NCI-H748 (cell line): ENCODE measurements at regions not wholly inside any gene's neighbourhood (a gene's known extent, or its start where the extent isn't known, plus 50 kb on each side); places are given as distances from the start of the nearest gene placed in this dataset.

ENCODE experiments used
- DNase-seq: peaks from one replicate; lab custom pipeline; 2025; ENCODE audit not compliant: unreplicated experiment; lab: John Stamatoyannopoulos, UW

- no peak for DNase-seq
Measured at GRCh38 chr12:130216031-130216430, 53.8 kb downstream of the FZD10 start.

DNA sequence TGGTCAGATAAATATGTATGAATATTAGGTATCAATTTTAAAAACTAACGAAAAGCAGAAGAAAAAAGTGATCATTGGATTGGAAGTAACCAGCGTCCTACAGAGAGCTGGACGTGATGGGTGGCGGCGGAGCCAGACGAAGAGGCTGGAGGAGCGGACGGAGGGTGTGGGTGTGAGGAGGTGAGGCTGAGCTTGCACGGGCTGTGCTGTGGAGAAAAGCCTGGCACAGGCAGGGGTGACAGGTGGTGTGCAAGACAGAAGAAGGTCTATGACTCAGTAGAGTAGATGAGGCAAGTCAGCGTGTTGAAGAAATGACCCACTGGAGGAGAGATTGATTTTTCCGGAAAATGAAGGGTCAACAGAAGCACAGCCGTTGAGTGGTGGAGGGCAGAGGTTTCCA is 56.4 kb downstream of the FZD10 start:
- no peak for DNase-seq

DNA sequence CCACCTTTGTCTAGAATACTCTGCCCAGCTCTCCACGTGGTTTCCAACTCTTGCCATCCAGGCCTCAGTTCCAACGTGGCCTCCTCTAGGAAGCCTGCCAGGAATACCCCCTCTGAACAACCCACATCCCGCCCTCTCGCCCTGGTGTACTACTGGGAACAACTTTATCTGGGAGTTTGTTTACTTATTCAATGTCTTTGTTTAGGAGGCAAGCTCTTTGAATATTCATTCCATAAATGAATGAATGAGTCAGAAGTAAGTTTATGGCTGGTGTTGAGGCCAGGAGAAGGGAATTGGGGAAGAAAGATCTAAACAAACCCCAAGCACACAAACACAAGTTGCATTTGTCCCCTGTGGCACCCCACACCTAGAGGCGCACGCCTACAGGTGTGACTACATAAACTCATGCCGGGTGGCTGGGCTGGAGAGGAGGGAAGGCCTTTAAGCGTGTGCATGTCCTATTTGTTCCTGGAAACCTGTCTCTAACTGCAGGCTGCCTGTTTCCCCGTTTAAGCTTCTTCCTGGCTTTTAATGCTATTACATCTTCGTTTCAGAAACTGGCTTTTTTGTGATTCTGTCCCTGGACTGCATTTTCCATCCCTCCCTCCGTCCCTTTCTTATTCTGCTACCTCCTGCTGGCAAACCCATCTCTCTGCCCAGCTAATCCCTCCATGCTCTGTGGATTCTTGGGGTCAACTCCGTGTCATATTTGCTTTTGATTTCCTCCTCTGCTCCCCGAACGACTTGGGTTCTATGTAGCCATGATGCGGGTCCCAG is 57.9 kb downstream of the FZD10 start:
- DNase-seq: no peak

DNA sequence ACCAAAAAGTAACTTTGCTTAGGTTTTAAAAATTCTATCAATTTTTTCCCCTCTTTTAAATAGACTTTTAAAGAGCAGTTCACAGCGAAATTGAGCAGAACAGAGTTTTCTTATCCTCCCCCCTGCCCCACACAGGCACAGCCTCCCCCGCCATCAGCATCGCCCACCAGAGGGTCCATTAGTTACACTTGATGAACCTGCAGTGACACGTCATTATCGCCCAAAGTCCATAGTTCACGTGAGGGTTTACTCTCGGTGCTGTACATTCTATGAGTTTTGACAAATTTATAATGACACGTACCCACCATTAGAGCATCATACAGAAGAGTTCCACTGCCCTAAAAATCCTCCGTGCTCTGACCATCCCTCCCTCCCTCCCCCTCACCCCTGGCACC is 58.4 kb downstream of the FZD10 start:
- no peak for DNase-seq

DNA sequence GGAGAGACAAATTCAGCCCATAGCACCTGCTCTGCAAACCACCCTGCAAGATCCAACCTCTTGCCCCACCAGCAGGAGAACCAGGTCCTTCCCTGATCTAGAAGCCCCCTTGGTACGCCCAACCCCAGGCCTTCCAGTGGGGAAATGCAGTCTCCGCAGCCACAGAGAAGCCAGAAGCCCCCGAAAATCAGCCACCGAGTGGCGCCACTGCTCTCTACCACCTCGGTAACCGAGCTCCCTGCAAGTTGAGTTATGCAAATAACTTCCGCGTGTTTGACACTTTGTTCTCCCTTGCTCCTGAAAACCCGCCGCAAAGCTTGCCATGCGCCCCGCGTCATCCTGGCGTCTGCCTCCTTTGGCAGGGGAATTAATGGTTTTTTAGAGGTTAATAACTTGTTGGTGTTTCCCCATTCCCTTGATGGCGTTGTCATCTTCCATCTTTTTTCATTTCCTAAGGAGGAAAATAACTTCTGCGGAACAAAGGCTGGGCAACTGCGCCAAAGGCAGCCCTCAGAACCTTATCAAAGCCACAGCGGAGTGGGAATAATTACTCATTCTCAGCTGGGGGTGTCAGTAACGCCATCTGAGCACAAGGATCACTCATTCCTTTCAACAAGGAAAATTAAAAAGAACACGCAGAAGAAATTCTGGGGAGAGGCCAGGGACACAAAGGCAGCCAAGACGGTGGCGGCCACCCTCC is 60.4 kb downstream of the FZD10 start:
- peak; percentile 18 for DNase-seq

DNA sequence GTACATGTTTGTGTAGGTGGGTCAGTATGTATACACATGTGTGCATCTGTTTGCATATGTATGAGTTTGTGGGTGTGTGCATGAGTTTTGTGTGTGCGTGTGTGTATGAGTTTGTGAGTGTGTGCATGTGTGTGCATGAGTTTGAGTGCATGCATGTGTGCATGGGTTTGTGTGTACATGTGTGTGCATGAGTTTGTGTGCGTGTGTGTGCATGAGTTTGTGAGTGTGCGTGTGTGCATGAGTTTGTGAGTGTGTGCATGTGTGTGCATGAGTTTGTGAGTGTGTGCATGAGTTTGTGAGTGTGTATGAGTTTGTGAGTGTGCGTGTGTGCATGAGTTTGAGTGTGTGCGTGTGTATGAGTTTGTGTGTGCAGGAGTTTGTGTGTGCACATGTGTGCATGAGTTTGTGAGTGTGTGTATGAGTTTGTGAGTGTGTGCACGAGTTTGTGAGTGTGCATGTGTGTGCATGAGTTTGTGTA is 61.5 kb downstream of the FZD10 start:
- no peak for DNase-seq

- DNase-seq: no peak
Measured at GRCh38 chr12:130224613-130225012, 62.3 kb downstream of the FZD10 start.

GRCh38 chr12:130225347-130225746 is 63.1 kb downstream of the FZD10 start:
- DNase-seq: no peak

DNA sequence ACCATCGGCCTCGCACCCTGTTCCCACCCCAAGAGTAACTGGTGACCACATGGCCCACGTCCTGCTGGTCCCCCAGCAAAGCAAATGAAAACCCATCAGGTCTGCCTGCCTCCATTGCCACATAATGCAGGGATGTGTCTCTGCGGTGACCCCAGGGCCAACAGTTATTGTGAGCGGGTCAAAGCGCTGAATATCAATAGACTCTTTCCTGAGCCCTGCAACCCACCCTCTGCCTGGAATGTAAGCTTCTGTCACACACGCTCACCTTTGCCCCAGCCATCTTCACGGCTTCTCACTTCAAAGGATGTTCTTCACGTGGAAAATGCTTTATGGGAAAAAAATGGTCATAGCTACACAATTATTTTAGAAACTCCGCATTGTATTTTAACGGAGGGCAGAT is 63.9 kb downstream of the FZD10 start:
- DNase-seq: no peak

DNA sequence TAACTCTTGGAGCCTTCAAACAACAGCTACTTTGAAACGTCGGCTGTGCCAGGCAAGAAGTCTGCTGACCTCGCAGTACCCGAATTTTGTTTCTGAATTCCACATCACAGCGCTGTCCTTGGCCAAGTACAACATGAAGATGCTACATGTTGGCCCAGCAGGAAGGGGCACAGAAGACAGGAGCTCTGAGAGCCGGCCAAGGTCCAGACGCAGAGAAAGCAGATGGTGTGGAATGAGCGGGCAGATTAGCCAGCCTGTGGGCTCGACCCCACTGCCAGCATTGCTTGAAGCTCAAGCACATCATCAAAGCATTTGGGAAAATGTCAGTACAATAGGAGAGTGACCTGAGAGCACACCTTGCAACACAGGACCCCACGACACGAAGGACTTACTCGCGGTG is 64.5 kb downstream of the FZD10 start:
- DNase-seq: no peak

- no peak for DNase-seq
Measured at GRCh38 chr12:130227641-130228040, 65.4 kb downstream of the FZD10 start.

- DNase-seq: no peak
Measured at GRCh38 chr12:130236446-130236845, 74.2 kb downstream of the FZD10 start.

DNA sequence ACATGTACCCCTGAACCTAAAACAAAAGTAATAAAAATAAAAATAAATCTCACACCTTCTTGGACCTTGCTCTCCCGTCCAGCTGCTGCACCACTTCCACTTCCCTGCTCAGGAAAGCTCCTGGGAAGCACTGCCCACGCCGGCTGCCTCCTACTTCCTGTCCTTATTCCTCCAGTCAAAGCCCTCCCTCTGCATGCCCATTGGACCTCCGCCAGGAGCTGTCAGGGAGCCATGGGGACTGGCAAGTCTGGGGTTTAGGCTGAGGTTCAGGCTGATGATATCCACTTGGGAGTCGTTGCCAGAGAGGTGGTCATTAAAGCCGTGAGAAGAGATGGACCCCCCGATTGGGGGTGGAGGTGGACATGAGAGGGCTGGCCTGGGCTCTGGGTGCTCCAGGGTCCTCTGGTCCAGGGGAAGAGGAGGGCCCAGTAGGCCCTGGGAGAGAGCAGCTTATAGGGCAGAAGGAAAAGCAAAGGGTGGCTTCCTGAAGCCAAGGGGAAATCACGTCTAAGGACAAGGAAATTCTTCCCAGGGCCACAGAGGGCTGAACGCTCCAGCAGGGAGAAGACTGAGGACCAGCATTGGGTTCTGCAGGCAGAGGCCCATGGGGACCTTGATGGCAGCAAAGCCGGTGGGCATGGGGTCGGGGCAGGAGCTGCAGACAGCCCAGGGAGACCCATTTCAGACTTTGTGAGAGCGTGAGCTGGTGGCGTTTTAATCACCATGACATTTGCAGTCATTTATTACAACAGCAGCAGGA is 78.7 kb downstream of the FZD10 start:
- DNase-seq: peak; percentile 49

DNA sequence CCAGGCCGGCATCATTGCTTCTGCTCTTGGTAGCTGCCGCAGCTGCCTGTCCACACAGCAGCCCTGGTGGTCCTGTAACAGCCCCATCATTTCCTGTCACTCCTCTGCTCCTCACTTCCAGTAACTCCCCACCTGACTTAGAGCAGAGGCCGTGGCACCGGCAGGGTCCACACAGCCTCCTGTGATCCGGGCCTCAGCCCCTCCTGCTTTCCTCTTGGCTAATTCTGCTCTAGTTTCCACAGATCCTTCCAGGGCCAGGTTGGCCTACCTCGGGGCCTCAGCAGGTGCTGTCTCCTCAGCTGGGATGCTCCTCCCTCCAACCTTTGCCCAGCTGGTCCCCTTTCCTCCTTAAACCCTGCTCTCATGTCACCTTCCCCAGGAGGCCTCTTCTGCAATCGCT is 80.2 kb downstream of the FZD10 start:
- DNase-seq: no peak

DNA sequence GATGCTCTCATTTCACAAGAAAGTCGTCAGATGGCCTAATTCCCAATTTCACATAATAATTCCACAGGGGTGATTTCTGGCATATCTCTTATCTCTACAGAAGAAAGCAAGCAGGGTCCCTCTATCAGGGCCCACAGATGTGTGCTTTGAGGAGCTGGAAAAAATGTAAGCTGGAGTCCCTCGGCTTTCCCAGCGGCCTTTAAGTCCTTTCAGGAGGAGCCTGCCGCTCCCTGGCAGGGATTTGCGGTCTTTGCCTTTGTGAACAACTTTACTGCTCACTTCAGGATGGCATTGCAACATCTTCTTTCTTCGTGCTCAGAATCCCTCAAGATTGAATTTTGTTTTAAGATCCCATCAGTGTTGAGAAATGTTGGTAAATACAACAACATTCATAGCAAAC is 83.0 kb downstream of the FZD10 start:
- DNase-seq: no peak

- no peak for DNase-seq
Measured at GRCh38 chr12:130246560-130246959, 84.3 kb downstream of the FZD10 start.

GRCh38 chr12:130247634-130248237 is 85.5 kb downstream of the FZD10 start:
- DNase-seq: no peak

DNA sequence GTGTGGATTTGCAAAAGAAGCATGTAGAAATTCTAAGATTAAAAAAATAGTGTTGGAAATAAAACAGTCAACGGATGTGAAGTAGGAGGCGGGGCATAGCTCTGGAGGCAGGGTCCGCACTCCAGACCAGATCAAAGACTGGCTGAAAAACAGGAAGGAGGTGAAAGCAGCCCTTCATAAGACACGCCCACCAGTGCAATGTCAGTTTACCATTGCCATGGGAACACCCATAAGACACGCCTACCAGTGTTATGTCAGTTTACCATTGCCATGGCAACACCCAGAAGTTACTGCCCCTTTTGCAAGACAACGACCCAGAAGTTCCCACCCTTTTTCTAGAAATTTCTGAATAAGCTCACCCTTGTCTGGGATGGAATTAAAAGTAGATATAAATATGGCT is 87.1 kb downstream of the FZD10 start:
- DNase-seq: peak; percentile 26

GRCh38 chr12:130251236-130251780 is 86.4 kb upstream of the PIWIL1 start:
- no peak for DNase-seq

GRCh38 chr12:130253866-130254265 is 83.8 kb upstream of the PIWIL1 start:
- no peak for DNase-seq
